Aorta (tissue), 5 donors: ENCODE measurements at regions not wholly inside any gene's neighbourhood (a gene's known extent, or its start where the extent isn't known, plus 50 kb on each side); places are given as distances from the start of the nearest gene placed in this dataset.

Experiments used
- ATAC-seq: fragments of 200-7000 bp; cut with Tn5 transposase; one replicate; pipeline ENCODE4 v1.9.1; 2022; ENCODE audit warnings: moderate library complexity; ENCODE audit not compliant: low FRiP score
- DNase-seq, 2 donors: peaks; one replicate each; pipeline ENCODE4 v3.0.0-alpha.2; 2020
- H3K27ac ChIP-seq, 2 donors: one replicate each; pipeline ENCODE4 v1.5.1; 2013; ENCODE audit warnings: low read length in 2 of 2, mild to moderate bottlenecking in 2 of 2, moderate library complexity in 2 of 2, control low read depth in 1 of 2, inconsistent platforms in 1 of 2, low read depth in 1 of 2
- H3K27me3 ChIP-seq, 2 donors: one replicate each; pipeline ENCODE4 v1.6.1; 2013; ENCODE audit warnings: control low read depth in 1 of 2, low read length in 1 of 2, mild to moderate bottlenecking in 1 of 2, moderate library complexity in 1 of 2; ENCODE audit not compliant: insufficient read depth in 2 of 2, control insufficient read depth in 1 of 2
- H3K36me3 ChIP-seq, 2 donors: one replicate each; pipeline ENCODE4 v1.6.1; 2013; ENCODE audit warnings: control low read depth in 1 of 2, low read length in 1 of 2, mild to moderate bottlenecking in 1 of 2; ENCODE audit not compliant: insufficient read depth in 2 of 2, control insufficient read depth in 1 of 2
- H3K4me1 ChIP-seq, 2 donors: one replicate each; pipeline ENCODE4 v1.6.1; 2013; ENCODE audit warnings: low read length in 2 of 2, control low read depth in 1 of 2, mild to moderate bottlenecking in 1 of 2, moderate library complexity in 1 of 2; ENCODE audit not compliant: insufficient read depth in 2 of 2, control insufficient read depth in 1 of 2
- H3K4me3 ChIP-seq, 2 donors: one replicate each; pipeline ENCODE4 v1.5.1; 2013; ENCODE audit warnings: low read length in 2 of 2, control low read depth in 1 of 2, mild to moderate bottlenecking in 1 of 2
- H3K9me3 ChIP-seq: one replicate; pipeline ENCODE4 v1.6.1; 2013; ENCODE audit warnings: mild to moderate bottlenecking, low read length; ENCODE audit not compliant: control insufficient read depth
- WGBS, 2 donors: extraction: QIAGEN DNeasy Blood & Tissue Kit; methylation state at CpG; one replicate each; pipeline ENCODE4 v1.1.7; 2013; 5-methylcytosine and 5-hydroxymethylcytosine counted together
- intact Hi-C, 2 donors: fragments of 100-400 bp; cut with DNase I; formaldehyde crosslinking; loops; one replicate each; pipeline versions ENCODE4 v1.14.2 to v1.15.0; 2022
- donor health status: healthy with polysubstance abuse.
- donor health status: Bipolar disorder and iron deficiency.
- donor health status: DM: no; HTN: no; CAD: no.
- donor health status: DM: no; HTN: no; CAD: no.
- donor health status: DM: yes; HTN: yes; CAD: no.

- ATAC-seq: no peak
Measured at GRCh38 chr20:56060486-56060885, 55.2 kb upstream of the CBLN4 start.

GRCh38 chr20:56069016-56069415, 63.7 kb upstream of the CBLN4 start:
- H3K9me3 ChIP-seq: no peaks in the 10 kb centered on the region
- no peaks in the 10 kb centered on the region for H3K36me3 ChIP-seq
- no peaks in the 10 kb centered on the region for H3K27me3 ChIP-seq
- ATAC-seq (no peak), DNase-seq (no peak)
- WGBS, 2 donors: 60 to 85% methylated on average over 1 of the region's 1 CpG
- no peak overlapping the region for H3K4me3 ChIP-seq
- H3K4me1 ChIP-seq: no peaks in the 10 kb centered on the region
- intact Hi-C loops: no loop called here
- H3K27ac ChIP-seq: no peak overlapping the region

More at GRCh38 chr20:56060486-56060885, 55.2 kb upstream of the CBLN4 start:
- Histone ChIP-seq H3K27me3 (no peaks in the 10 kb centered on the region), H3K27ac (no peak overlapping the region), H3K4me1 (no peaks in the 10 kb centered on the region), H3K9me3 (no peaks in the 10 kb centered on the region), H3K36me3 (no peaks in the 10 kb centered on the region), H3K4me3 (no peak overlapping the region)
- no peak for DNase-seq
- intact Hi-C loops: no loop called here
- WGBS, 2 donors: 45 to 53% methylated on average over 2 of the region's 2 CpGs

- no peak overlapping the region for H3K4me3 ChIP-seq
- no peak for ATAC-seq
- intact Hi-C loops: no loop called here
- no peak overlapping the region for H3K27ac ChIP-seq
- no peaks in the 10 kb centered on the region for H3K27me3 ChIP-seq
- no peaks in the 10 kb centered on the region for H3K9me3 ChIP-seq
- DNase-seq: no peak
- 40 to 48% methylated on average over 1 of the region's 1 CpG for WGBS, 2 donors
- no peaks in the 10 kb centered on the region for H3K4me1 ChIP-seq
- H3K36me3 ChIP-seq: no peaks in the 10 kb centered on the region
Measured at GRCh38 chr20:56072165-56072564, 66.8 kb upstream of the CBLN4 start.

GRCh38 chr20:56088375-56088774, 83.1 kb upstream of the CBLN4 start:
- Histone ChIP-seq H3K9me3 (no peaks in the 10 kb centered on the region), H3K4me1 (no peaks in the 10 kb centered on the region), H3K36me3 (no peaks in the 10 kb centered on the region), H3K27me3 (no peaks in the 10 kb centered on the region), H3K4me3 (no peak overlapping the region), H3K27ac (no peak overlapping the region)
- no peak for ATAC-seq
- intact Hi-C loops: no loop called here
- WGBS, 2 donors: 39 to 42% methylated on average over 4 of the region's 4 CpGs
- no peak for DNase-seq

GRCh38 chr20:56091628-56092234, 86.4 kb upstream of the CBLN4 start:
- ATAC-seq (no peak), DNase-seq (no peak)
- Histone ChIP-seq H3K27me3 (no peaks in the 10 kb centered on the region), H3K4me3 (no peak overlapping the region), H3K27ac (no peak overlapping the region), H3K9me3 (no peaks in the 10 kb centered on the region), H3K4me1 (no peaks in the 10 kb centered on the region), H3K36me3 (no peaks in the 10 kb centered on the region)
- intact Hi-C loops: no loop called here
- WGBS, 2 donors: 66 to 72% methylated on average over 2 of the region's 2 CpGs

- H3K4me1 ChIP-seq: no peaks in the 10 kb centered on the region
- intact Hi-C loops: no loop called here
- no peaks in the 10 kb centered on the region for H3K36me3 ChIP-seq
- no peak overlapping the region for H3K4me3 ChIP-seq
- no peak overlapping the region for H3K27ac ChIP-seq
- ATAC-seq (no peak), DNase-seq (no peak)
- H3K27me3 ChIP-seq: no peaks in the 10 kb centered on the region
- 61 to 66% methylated on average over 5 of the region's 5 CpGs for WGBS, 2 donors
- H3K9me3 ChIP-seq: no peaks in the 10 kb centered on the region
Measured at GRCh38 chr20:56094228-56094627, 88.9 kb upstream of the CBLN4 start.

- H3K4me1 ChIP-seq: no peaks in the 10 kb centered on the region
- H3K27me3 ChIP-seq: no peaks in the 10 kb centered on the region
- H3K9me3 ChIP-seq: peaks cover 2% of the 10 kb centered on the region
- ATAC-seq: no peak
- intact Hi-C loops: no loop called here
- H3K36me3 ChIP-seq: no peaks in the 10 kb centered on the region
- WGBS, 2 donors: 38 to 49% methylated on average over 1 of the region's 1 CpG
- no peak overlapping the region for H3K27ac ChIP-seq
- DNase-seq: no peak
- H3K4me3 ChIP-seq: no peak overlapping the region
Measured at GRCh38 chr20:56098981-56099500, 93.7 kb upstream of the CBLN4 start.

GRCh38 chr20:56111961-56112730, 106.8 kb upstream of the CBLN4 start:
- intact Hi-C loops: no loop called here
- Histone ChIP-seq H3K9me3 (no peaks in the 10 kb centered on the region), H3K4me3 (no peak overlapping the region), H3K4me1 (no peaks in the 10 kb centered on the region), H3K27ac (no peak overlapping the region), H3K27me3 (no peaks in the 10 kb centered on the region), H3K36me3 (no peaks in the 10 kb centered on the region)
- DNase-seq (no peak), ATAC-seq (no peak)
- 64 to 72% methylated on average over 9 of the region's 9 CpGs for WGBS, 2 donors

GRCh38 chr20:56117350-56117749, 112.0 kb upstream of the CBLN4 start:
- no peaks in the 10 kb centered on the region for H3K9me3 ChIP-seq
- no peaks in the 10 kb centered on the region for H3K36me3 ChIP-seq
- no peak overlapping the region for H3K27ac ChIP-seq
- no peaks in the 10 kb centered on the region for H3K27me3 ChIP-seq
- no peak overlapping the region for H3K4me3 ChIP-seq
- no peak for ATAC-seq
- WGBS, 2 donors: 65 to 68% methylated on average over 6 of the region's 6 CpGs
- intact Hi-C loops: no loop called here
- no peaks in the 10 kb centered on the region for H3K4me1 ChIP-seq
- no peak for DNase-seq
